ENCODE measurements at regions not wholly inside any gene's neighbourhood (a gene's known extent, or its start where the extent isn't known, plus 50 kb on each side); places are given as distances from the start of the nearest gene placed in this dataset.
"Not testable (repeated sequence)": the region's sequence is repeated elsewhere in the genome, so short reads cannot be mapped to it uniquely, and the experiment has no call there.

DNA sequence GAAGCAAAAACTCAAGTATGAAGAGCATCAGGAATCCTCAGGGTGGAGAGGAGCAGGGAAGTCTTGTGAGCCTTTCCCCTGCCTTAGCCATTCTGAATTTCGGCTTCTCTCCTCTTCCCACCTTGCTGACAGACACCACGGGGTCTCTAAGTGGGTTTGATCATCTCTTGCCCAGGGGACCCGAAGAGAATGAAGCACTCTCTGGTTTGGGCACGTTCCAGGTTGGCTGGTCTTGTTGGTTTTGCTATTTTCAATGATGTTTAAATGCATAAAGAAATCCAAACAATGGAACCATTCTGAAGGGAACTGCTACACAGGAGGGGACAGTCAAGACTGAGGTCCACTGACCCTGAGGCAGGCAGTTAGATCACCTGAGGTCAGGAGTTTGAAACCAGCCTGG, 131.7 kb downstream of the PXDC1 start:
- no peaks in the 10 kb centered on the region for H3K4me1 Mint-ChIP-seq
- H3K27me3 Mint-ChIP-seq: peaks cover 12% of the 10 kb centered on the region

GRCh38 chr6:3619201-3619600, 132.3 kb downstream of the PXDC1 start:
- Mint-ChIP-seq H3K4me3 (no peak overlapping the region), H3K27ac (no peak overlapping the region)
- intact Hi-C loops (cut with micrococcal nuclease): no loop called here

More for the DNA sequence above, 131.7 kb downstream of the PXDC1 start:
- intact Hi-C loops (cut with micrococcal nuclease): no loop called here
- no peak for DNase-seq
- H3K36me3 Mint-ChIP-seq (ENCODE audit: low read depth): no peaks in the 10 kb centered on the region
- no peak overlapping the region for H3K27ac Mint-ChIP-seq
- no peak overlapping the region for H3K4me3 Mint-ChIP-seq
- H3K9me3 Mint-ChIP-seq: no peaks in the 10 kb centered on the region

DNA sequence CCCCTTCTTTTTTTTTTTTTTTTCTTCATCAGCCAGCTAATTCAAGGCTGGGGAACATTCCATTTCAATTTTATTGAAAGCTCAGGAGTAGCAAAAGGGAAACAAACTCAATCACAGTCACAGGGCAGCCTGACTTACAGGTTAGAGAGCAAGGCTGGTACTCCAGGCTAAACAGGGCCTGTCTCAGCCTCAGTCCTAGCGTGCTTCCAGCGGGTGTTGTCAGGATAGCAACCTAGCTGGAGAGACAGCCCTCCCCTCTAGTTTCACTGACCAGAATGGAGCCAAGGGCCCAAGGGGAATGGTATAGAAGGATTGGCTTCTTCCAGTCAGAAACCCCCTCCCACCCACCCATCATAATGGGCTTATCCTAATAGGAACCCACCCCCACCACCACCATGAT, 132.9 kb downstream of the PXDC1 start:
- Mint-ChIP-seq H3K27ac (no peak overlapping the region), H3K4me3 (no peak overlapping the region), H3K27me3 (peaks cover 6% of the 10 kb centered on the region), H3K9me3 (no peaks in the 10 kb centered on the region), H3K36me3 (ENCODE audit: low read depth) (no peaks in the 10 kb centered on the region), H3K4me1 (no peaks in the 10 kb centered on the region)
- no peak for DNase-seq
- intact Hi-C loops (cut with micrococcal nuclease): no loop called here

More at GRCh38 chr6:3619201-3619600, 132.3 kb downstream of the PXDC1 start:
- no peak for DNase-seq
- Mint-ChIP-seq H3K27me3 (peaks cover 11% of the 10 kb centered on the region), H3K4me1 (no peaks in the 10 kb centered on the region), H3K9me3 (no peaks in the 10 kb centered on the region), H3K36me3 (ENCODE audit: low read depth) (no peaks in the 10 kb centered on the region)

GRCh38 chr6:3617681-3618311, 133.7 kb downstream of the PXDC1 start:
- no peak for DNase-seq
- H3K27me3 Mint-ChIP-seq: peaks cover 3% of the 10 kb centered on the region
- intact Hi-C loops (cut with micrococcal nuclease): no loop called here
- H3K4me3 Mint-ChIP-seq: no peak overlapping the region
- H3K27ac Mint-ChIP-seq: no peak overlapping the region
- no peaks in the 10 kb centered on the region for H3K36me3 Mint-ChIP-seq (ENCODE audit: low read depth)
- H3K4me1 Mint-ChIP-seq: no peaks in the 10 kb centered on the region
- no peaks in the 10 kb centered on the region for H3K9me3 Mint-ChIP-seq

GRCh38 chr6:3617192-3617631, 134.3 kb downstream of the PXDC1 start:
- Mint-ChIP-seq H3K36me3 (ENCODE audit: low read depth) (no peaks in the 10 kb centered on the region), H3K4me3 (no peak overlapping the region), H3K9me3 (no peaks in the 10 kb centered on the region), H3K4me1 (no peaks in the 10 kb centered on the region), H3K27ac (no peak overlapping the region), H3K27me3 (no peaks in the 10 kb centered on the region)
- no peak for DNase-seq
- intact Hi-C loops (cut with micrococcal nuclease): no loop called here

DNA sequence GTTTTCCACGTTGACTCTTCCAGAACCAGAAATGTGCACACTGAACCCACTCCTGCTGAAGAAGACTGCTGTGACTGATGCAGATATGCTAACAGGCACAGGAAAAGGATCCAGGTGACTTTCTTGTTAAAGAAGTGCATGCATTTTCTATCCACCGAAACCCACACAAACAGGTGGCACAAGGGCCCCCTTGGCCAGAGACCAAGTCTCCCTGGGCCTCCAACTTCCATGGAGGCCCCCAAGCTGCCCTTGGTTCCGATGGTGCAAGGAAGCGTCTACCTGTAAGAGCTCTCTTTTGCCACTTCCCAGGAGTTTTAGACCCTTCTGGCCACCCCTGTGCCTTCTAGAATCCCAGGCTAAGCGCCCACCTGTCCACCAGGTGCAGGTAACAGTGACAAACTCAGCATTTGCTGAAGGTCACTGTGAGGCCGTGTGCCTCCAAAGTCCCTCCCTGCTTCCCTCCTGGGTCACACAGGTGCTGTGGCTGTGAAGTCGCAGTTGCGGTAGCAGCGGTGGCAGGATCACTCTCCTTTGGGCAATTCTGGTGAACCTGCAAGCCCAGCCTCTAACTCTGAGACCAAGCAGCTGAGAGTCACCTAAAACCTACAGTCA, 134.8 kb downstream of the PXDC1 start:
- H3K27ac Mint-ChIP-seq: no peak overlapping the region
- H3K9me3 Mint-ChIP-seq: no peaks in the 10 kb centered on the region
- DNase-seq: no peak
- no peaks in the 10 kb centered on the region for H3K4me1 Mint-ChIP-seq
- no peaks in the 10 kb centered on the region for H3K27me3 Mint-ChIP-seq
- no peak overlapping the region for H3K4me3 Mint-ChIP-seq
- intact Hi-C loops (cut with micrococcal nuclease): no loop called here
- H3K36me3 Mint-ChIP-seq (ENCODE audit: low read depth): no peaks in the 10 kb centered on the region

DNA sequence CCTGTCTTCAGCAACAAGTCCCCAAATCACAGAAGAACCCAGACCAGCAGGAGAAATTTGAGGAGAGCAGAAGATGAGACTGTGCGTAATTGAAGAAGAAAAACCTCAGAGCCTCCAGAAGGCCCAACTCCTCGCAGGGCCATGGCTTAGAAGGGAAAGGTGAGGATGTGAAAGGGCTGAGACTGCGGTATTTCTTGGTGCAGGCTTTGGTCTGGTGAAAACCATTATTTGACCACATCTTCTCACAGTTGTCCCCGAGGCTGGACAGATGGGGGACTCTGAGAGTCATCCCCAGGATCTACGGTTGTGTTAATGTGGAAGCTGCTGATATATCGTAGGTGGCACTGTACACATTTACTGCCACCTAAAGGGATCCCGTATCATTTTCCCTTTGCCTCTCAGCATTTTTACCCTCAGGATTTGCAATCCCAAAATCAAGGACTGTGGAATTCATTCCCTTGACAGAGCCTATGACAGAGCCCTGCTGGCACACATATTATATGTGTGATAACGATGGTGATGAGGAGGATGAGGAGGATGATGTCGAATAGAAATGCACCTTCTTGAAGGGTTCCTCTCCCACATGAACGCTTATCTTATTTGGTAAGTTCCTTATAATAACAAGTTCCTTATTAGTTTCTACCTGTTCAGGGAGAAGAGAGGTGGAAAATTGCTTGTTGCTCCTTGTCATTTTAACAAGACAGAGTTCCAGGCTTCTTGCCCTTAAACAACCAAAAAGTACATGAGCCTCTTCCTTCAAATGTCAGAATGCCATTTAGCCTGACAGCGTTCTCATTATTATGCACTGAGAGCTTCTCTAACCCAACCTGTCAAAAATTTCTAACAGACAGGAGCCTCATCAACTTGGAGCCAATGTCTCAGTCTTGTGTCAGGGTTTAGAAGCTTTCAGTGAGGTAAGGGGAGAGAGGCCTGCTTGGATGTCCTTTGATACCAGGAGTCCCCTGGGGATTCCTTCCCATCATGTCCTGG, 135.8 kb downstream of the PXDC1 start:
- Mint-ChIP-seq H3K4me3 (no peak overlapping the region), H3K4me1 (no peaks in the 10 kb centered on the region), H3K9me3 (no peaks in the 10 kb centered on the region), H3K27me3 (no peaks in the 10 kb centered on the region), H3K27ac (no peak overlapping the region), H3K36me3 (ENCODE audit: low read depth) (no peaks in the 10 kb centered on the region)
- no peak for DNase-seq
- intact Hi-C loops (cut with micrococcal nuclease): no loop called here

DNA sequence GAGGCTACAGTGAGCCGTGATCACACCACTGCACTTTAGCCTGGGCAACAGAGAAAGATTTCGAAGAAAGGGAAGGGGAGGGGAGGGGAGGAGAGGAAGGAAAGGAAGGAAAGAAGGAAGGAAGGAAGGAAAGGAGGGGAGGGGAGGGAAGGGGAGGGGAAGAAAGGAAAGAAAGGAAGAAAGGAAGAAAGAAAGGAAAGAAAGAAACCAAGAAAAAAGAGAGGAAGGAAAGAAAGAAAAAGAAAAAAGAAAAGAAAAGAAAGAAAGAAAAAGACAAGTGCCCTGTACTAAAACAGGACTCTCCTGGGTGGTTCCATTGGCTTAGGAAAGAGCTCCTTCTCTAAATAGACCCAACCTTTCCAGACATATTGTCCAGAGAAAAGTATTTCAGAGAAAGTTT, 136.6 kb downstream of the PXDC1 start:
- H3K4me3 Mint-ChIP-seq: no peak overlapping the region
- DNase-seq: no peak
- intact Hi-C loops (cut with micrococcal nuclease): no loop called here
- no peaks in the 10 kb centered on the region for H3K36me3 Mint-ChIP-seq (ENCODE audit: low read depth)
- H3K27me3 Mint-ChIP-seq: no peaks in the 10 kb centered on the region
- H3K9me3 Mint-ChIP-seq: no peaks in the 10 kb centered on the region
- H3K4me1 Mint-ChIP-seq: no peaks in the 10 kb centered on the region
- no peak overlapping the region for H3K27ac Mint-ChIP-seq

- H3K27ac Mint-ChIP-seq; H3K27me3 Mint-ChIP-seq; H3K36me3 Mint-ChIP-seq (ENCODE audit: low read depth); intact Hi-C loops (cut with micrococcal nuclease); H3K4me1 Mint-ChIP-seq; H3K4me3 Mint-ChIP-seq; DNase-seq; H3K9me3 Mint-ChIP-seq: not testable (repeated sequence)
These were observed 137.9 kb downstream of the PXDC1 start for GRCh38 chr6:3613565-3613964.

DNA sequence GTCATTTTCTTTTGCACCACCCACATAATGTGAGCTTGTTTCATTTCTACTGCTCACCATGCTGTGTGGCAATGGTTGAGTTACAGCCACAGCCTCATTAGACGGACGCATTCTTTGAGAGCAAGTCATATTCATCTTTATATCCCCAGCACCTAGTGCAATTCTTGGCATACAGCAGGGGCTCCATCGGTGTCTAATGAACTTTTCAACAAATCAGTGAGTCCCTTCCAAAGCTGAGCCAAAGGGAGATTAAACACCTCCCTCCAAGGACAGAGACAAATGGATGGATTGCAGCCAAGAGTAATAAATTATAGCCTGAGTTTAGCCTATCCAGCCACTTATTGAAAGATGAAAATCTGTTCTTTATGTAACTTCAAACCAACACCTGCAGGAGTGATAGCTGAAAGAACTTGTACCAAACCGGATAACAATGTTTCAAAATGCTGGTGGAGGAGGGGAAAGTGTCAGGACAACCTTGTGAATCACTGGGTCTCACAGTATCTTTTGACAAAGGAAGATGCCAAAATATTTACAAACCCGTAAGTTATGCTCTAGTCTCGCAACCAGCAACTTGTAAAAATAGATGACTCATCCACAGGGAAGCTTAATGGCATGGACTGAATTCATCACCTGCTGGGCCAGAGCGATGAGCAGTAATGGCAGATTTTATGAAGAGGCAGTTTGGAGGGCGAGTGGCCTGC, 139.0 kb downstream of the PXDC1 start:
- Mint-ChIP-seq H3K36me3 (ENCODE audit: low read depth) (no peaks in the 10 kb centered on the region), H3K9me3 (no peaks in the 10 kb centered on the region), H3K27me3 (no peaks in the 10 kb centered on the region), H3K4me1 (no peaks in the 10 kb centered on the region), H3K27ac (no peak overlapping the region), H3K4me3 (no peak overlapping the region)
- intact Hi-C loops (cut with micrococcal nuclease): no loop called here
- no peak for DNase-seq

- H3K27ac Mint-ChIP-seq: no peak overlapping the region
- no peak for DNase-seq
- H3K27me3 Mint-ChIP-seq: no peaks in the 10 kb centered on the region
- no peaks in the 10 kb centered on the region for H3K36me3 Mint-ChIP-seq (ENCODE audit: low read depth)
- no peaks in the 10 kb centered on the region for H3K4me1 Mint-ChIP-seq
- intact Hi-C loops (cut with micrococcal nuclease): no loop called here
- no peaks in the 10 kb centered on the region for H3K9me3 Mint-ChIP-seq
- H3K4me3 Mint-ChIP-seq: no peak overlapping the region
These were observed 140.6 kb downstream of the PXDC1 start for GRCh38 chr6:3610921-3611320.

- Mint-ChIP-seq H3K27me3 (no peaks in the 10 kb centered on the region), H3K27ac (no peak overlapping the region), H3K36me3 (ENCODE audit: low read depth) (no peaks in the 10 kb centered on the region), H3K4me3 (no peak overlapping the region), H3K4me1 (no peaks in the 10 kb centered on the region), H3K9me3 (no peaks in the 10 kb centered on the region)
- intact Hi-C loops (cut with micrococcal nuclease): no loop called here
- no peak for DNase-seq
These were observed 141.3 kb downstream of the PXDC1 start for GRCh38 chr6:3610206-3610605.

DNA sequence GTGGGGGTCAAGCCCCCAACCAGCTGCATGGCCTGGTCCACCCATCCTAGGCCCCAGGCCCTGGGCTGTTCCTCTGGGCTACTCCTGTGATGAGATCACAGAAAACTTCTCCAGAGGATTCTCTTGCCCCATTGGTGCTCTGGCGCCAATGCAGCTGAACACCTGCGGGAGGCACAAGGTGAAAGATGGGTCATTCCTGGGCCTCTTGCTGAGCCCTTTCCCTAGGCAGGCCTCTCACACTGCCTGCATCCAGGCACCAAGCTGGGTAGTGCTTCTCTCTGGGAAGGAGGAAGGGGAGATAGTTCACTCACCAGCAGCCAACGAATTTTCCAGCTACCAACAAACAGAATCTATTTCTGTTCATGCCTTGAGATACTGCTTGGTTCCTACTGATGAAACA, 142.1 kb downstream of the PXDC1 start:
- no peaks in the 10 kb centered on the region for H3K4me1 Mint-ChIP-seq
- intact Hi-C loops (cut with micrococcal nuclease): no loop called here
- no peaks in the 10 kb centered on the region for H3K9me3 Mint-ChIP-seq
- H3K36me3 Mint-ChIP-seq (ENCODE audit: low read depth): no peaks in the 10 kb centered on the region
- no peak overlapping the region for H3K4me3 Mint-ChIP-seq
- no peak for DNase-seq
- no peak overlapping the region for H3K27ac Mint-ChIP-seq
- H3K27me3 Mint-ChIP-seq: no peaks in the 10 kb centered on the region

GRCh38 chr6:3608159-3608558, 143.4 kb downstream of the PXDC1 start:
- no peak for DNase-seq
- Mint-ChIP-seq H3K9me3 (peaks cover 3% of the 10 kb centered on the region), H3K36me3 (ENCODE audit: low read depth) (no peaks in the 10 kb centered on the region), H3K4me1 (no peaks in the 10 kb centered on the region), H3K27ac (no peak overlapping the region), H3K4me3 (no peak overlapping the region), H3K27me3 (no peaks in the 10 kb centered on the region)
- intact Hi-C loops (cut with micrococcal nuclease): no loop called here

Measured in activated CD4-positive, alpha-beta T cell treated with anti-CD3 and anti-CD28 coated beads, Interleukin-2, amount 10 ng/mL, durations not matched to agents 24 days and 14 days (primary cell).